ENCODE measurements at regions not wholly inside any gene's neighbourhood (a gene's known extent, or its start where the extent isn't known, plus 50 kb on each side); places are given as distances from the start of the nearest gene placed in this dataset.
"Not testable (repeated sequence)": the region's sequence is repeated elsewhere in the genome, so short reads cannot be mapped to it uniquely, and the experiment has no call there.

- no peak for DNase-seq
These were observed 293.4 kb upstream of the NR3C2 start for GRCh38 chr4:148735432-148736155.

- DNase-seq: no peak
These were observed 288.6 kb upstream of the NR3C2 start for GRCh38 chr4:148730766-148731165.

- DNase-seq: no peak
These were observed 287.9 kb upstream of the NR3C2 start for GRCh38 chr4:148730082-148730640.

- no peak for DNase-seq
These were observed 275.8 kb upstream of the NR3C2 start for GRCh38 chr4:148717988-148718387.

GRCh38 chr4:148716431-148717052, 274.3 kb upstream of the NR3C2 start:
- DNase-seq: no peak

- DNase-seq: no peak
These were observed 262.1 kb upstream of the NR3C2 start for GRCh38 chr4:148704291-148704690.

- no peak for DNase-seq
These were observed 252.5 kb upstream of the NR3C2 start for GRCh38 chr4:148694702-148695101.

DNA sequence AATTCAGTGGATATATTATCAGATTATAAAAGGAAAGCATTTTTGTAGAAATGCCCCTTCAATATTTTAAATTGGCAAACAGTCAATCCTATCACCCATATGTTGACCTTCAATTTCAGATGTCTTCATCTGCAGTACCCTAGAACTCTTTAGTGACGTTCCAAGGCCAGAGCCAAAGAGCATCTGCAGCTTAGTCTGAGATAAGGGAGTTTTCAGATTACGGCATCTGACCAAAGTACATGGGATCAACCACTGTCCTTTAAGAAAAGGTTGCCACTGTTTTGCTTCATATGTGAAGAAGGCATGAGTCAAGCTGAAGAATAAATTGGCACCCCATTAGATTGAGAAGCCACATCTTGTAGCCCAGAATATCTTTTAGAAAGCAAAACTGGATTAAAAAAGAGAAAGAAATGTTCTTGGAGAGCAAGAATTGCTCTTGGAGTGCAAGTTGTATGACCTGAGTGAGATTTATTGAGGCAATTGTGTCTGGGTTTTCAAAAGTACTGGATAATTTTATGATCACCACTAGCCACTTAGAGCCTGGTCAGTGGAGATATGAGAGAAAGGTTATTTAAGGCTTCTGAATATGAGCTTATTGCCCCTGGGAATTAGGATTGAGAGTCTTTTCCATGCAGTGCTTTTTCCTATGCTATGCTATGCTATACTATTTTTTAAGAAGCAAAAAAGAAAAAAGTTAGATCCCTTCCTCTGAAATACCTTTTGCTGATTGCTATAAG, 251.9 kb upstream of the NR3C2 start:
- DNase-seq: no peak

DNA sequence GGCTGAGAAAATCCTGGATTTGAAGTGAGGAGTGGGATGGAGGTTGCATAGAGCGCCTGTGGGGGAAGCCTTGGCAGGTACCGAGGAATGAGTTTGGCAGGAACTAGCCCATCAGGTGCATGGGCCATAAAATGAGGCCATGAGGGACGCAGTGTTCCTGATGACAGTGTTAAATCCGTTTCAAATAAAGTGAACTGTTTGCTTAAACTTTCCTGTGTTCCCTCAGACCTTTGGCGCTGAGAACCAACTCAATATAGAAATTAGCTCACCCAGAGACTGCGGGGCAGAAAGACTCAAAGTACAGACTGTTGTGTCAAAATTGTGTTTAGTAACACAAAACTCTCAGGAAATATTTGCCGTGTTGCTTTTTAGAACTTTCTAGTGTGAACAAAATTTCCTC, 250.0 kb upstream of the NR3C2 start:
- DNase-seq: no peak

GRCh38 chr4:148686449-148686848, 244.2 kb upstream of the NR3C2 start:
- DNase-seq: no peak

GRCh38 chr4:148684638-148685037, 242.4 kb upstream of the NR3C2 start:
- no peak for DNase-seq

GRCh38 chr4:148680884-148681283, 238.7 kb upstream of the NR3C2 start:
- no peak for DNase-seq

DNA sequence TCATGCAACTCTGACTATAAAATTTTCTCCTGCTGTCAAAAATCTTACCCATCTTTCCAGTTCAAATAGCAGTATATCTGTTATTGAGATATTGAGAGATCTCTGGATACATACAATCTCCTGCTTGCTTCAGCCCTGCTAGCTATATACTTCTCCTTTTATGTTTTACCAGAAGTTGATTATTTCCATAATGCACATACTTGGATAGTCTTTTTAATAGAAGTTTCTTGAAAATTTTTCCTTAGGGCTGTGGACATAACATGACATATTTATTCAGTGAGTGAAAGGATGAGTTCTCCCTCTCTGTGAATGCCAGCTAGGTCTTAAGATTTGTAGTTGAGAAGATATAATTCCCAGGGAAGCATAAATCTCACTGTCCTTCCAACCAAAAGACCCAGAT, 234.1 kb upstream of the NR3C2 start:
- no peak for DNase-seq

DNA sequence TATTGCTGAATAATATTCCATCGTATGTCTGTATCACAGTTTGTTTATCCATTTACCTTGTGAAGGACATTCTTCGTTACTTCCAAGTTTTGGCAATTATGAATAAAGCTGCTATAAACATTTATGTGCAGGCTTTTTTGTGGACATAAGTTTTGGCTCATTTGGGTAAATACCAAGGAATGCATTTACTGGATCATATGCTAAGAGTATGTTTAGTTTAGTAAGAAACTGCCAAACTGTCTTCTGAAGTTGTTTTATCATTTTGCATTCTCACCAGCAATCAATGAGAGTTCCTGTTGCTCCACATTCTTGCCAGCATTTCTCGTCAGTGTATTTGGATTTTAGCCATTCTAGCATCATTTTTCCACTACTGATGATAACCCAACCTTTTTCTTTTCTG, 232.7 kb upstream of the NR3C2 start:
- no peak for DNase-seq

DNA sequence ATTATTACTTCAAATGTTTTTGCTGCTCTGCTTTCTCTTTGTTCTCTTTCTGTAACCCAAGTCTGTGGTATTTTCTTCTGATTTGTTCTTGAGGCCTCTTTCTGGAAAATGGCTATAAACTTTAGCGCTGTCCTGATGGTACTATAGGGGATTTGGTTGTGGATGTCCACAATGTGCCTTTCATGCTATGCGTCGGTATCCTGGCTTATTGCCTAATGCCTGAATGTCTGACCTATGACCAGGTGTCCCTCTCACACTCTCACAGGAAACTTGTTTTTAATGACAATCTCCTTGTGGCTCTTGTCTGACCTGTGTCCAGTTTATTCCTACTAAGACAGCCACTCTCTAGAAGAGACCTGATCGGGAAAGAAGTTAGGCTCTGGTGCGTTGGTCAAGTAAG, 222.4 kb upstream of the NR3C2 start:
- no peak for DNase-seq

- DNase-seq: no peak
These were observed 211.9 kb upstream of the NR3C2 start for GRCh38 chr4:148654131-148654530.

DNA sequence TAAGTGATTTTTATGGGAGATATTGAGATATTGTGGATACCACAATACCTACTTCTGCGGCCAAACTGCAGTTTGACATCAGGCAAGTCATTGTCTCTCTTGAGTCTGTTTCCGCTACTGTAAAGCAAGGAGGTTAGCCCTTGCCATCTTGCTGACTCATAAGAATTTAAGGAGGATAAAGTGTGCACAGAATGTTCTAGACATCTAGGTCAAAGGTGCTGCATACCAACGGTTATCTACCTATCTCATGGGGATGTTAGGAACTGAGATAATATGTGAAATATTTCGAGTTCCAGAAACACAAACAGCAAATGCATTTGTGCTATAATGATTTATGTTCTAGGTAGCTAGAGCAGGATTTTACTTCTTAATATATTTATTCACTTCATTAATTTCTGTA, 211.5 kb upstream of the NR3C2 start:
- DNase-seq: no peak

DNA sequence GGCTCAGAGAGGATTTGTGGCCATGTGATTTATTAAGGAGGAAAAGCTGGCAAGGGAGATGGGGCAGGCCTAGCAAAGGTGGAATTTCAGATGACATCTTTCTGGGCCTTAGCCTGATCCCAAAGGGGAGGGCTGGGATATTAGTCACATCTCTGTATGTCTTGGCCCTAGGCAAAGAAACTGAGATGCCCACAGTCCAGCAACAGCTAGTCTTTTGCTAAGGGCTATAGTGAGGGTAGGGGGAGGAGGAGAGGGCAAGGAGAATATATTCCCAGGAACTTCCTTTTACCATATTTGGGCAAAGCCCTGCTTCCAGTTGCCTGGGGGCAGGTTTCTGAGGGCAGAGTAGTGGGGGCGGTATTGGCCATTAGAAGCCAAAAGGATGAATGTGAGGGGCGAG, 209.8 kb upstream of the NR3C2 start:
- DNase-seq: no peak

GRCh38 chr4:148649652-148650331, 207.6 kb upstream of the NR3C2 start:
- no peak for DNase-seq

DNA sequence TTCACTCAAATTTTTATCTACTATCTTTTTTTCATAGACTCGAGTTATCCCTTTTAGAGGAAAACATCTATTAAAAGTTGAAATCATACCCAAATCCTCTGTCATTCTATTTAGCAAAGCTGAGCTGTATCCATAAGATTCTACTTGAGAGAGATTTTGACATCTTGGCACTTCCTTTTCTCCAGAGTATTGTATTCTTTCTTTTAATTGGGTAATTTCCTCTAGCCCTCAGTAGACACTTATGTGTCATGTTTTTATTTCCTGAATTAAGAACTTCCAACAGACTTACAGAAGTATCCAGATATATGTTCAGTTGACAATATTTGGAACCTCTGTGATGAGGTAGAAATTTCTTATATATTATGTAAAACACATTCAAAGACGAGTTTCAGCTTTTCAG, 201.6 kb upstream of the NR3C2 start:
- no peak for DNase-seq

DNA sequence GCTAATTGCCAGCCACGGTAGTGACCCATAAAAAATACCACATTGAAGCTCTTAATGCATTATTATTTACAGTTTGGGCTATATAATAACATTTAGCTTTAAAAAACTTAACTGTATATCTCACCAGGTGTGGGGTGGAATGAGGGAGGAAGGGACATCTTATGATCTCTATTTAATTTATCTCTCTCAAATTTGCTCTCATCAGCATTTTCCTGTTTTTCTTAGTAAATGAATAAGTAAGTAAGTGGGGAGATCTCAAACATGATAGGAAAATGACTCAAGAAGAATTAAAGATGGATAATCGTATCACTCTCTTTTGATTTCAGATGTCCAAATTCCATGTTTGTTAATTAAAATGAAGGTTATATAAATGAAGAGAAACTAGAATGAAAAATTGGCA, 200.7 kb upstream of the NR3C2 start:
- no peak for DNase-seq

DNA sequence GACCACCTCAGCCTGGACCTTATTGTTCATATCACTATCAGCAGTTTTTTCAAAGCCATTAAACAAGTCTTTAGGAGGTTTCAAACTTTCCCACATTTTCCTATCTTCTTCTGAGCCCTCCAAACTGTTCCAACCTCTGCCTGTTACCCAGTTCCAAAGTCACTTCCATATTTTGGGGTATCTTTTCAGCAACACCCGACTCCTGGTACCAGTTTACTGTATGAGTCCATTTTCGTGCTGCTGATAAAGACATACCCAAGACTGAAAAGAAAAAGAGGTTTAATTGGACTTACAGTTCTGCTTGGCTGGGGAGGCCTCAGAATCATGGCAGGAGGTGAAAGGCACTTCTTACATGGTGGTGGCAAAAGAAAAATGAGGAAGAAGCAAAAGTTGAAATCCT, 195.9 kb upstream of the NR3C2 start:
- not testable (repeated sequence) for DNase-seq

GRCh38 chr4:148637453-148637852, 195.2 kb upstream of the NR3C2 start:
- not testable (repeated sequence) for DNase-seq

All from NCI-H187 treated with DMSO at 0.1 percent for 48 hours (cell line).